Activated T-helper 2 cell treated with anti-CD3 and anti-CD28 coated beads, Interferon-gamma antibody, Interleukin-2, Interleukin-4, amounts not matched to agents 10 μg/mL and 5 μg/mL and 100 μg/mL, durations not matched to agents 14 hours and 24 hours and 36 hours (primary cell): ENCODE measurements at regions not wholly inside any gene's neighbourhood (a gene's known extent, or its start where the extent isn't known, plus 50 kb on each side); places are given as distances from the start of the nearest gene placed in this dataset.
"Not testable (repeated sequence)": the region's sequence is repeated elsewhere in the genome, so short reads cannot be mapped to it uniquely, and the experiment has no call there.

ENCODE experiments used
- DNase-seq: peaks from one replicate; pipeline ENCODE4 v3.0.0; 2021; ENCODE audit warnings: low spot score
- H3K27ac Mint-ChIP-seq: one replicate; pipeline ENCODE4 v1.8.0; 2021; ENCODE audit warnings: mixed read lengths
- H3K27me3 Mint-ChIP-seq: one replicate; pipeline ENCODE4 v1.8.0; 2021; ENCODE audit warnings: low read depth, mixed read lengths
- H3K36me3 Mint-ChIP-seq: one replicate; pipeline ENCODE4 v1.8.0; 2021; ENCODE audit warnings: low read depth, mixed read lengths
- H3K4me1 Mint-ChIP-seq: one replicate; pipeline ENCODE4 v1.8.0; 2021; ENCODE audit warnings: low read depth, mixed read lengths
- H3K4me3 Mint-ChIP-seq: one replicate; pipeline ENCODE4 v1.8.0; 2021; ENCODE audit warnings: low read depth, mild to moderate bottlenecking, moderate library complexity, mixed read lengths
- H3K9me3 Mint-ChIP-seq: one replicate; pipeline ENCODE4 v1.8.0; 2021; ENCODE audit warnings: mixed read lengths
- intact Hi-C: fragments of 100-400 bp; cut with micrococcal nuclease; formaldehyde crosslinking; loops from one replicate; pipeline ENCODE4 v1.15.1; 2023

- Mint-ChIP-seq H3K4me1 (no peaks in the 10 kb centered on the region), H3K9me3 (peaks cover 14% of the 10 kb centered on the region), H3K36me3 (no peaks in the 10 kb centered on the region), H3K4me3 (no peak overlapping the region), H3K27me3 (no peaks in the 10 kb centered on the region), H3K27ac (no peak overlapping the region)
- intact Hi-C loops: no loop called here
- DNase-seq: no peak
These were observed 88.4 kb upstream of the SPIN4 start for GRCh38 chrX:63439580-63439979.

- intact Hi-C loops: no loop called here
These were observed 85.7 kb upstream of the SPIN4 start for GRCh38 chrX:63436865-63437264.

DNA sequence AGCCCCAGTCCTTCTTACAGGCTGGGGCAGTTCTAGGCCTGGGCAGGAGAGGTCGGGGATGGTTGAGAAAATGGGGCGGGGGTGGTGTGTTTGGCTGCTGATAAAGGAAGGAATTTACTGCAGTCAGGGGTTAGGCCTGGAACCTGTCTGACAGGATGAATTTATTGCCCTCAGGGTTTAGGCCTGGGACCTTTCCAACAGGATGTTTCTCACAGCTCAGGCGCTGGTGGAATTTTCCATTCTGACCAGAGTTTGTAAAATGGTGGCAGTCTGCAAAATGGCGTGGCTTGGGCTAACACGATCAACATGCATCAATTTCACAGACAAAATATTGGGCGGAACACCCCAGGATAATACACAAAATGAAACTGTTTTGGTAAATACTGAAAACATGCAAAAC, 83.5 kb upstream of the SPIN4 start:
- H3K4me3 Mint-ChIP-seq: no peak overlapping the region
- no peak for DNase-seq
- intact Hi-C loops: no loop called here
- no peaks in the 10 kb centered on the region for H3K4me1 Mint-ChIP-seq
- peaks cover 18% of the 10 kb centered on the region for H3K9me3 Mint-ChIP-seq
- no peak overlapping the region for H3K27ac Mint-ChIP-seq
- no peaks in the 10 kb centered on the region for H3K36me3 Mint-ChIP-seq
- no peaks in the 10 kb centered on the region for H3K27me3 Mint-ChIP-seq

More at GRCh38 chrX:63436865-63437264, 85.7 kb upstream of the SPIN4 start:
- no peak overlapping the region for H3K27ac Mint-ChIP-seq
- no peak overlapping the region for H3K4me3 Mint-ChIP-seq
- no peaks in the 10 kb centered on the region for H3K4me1 Mint-ChIP-seq
- H3K36me3 Mint-ChIP-seq: no peaks in the 10 kb centered on the region
- H3K9me3 Mint-ChIP-seq: peaks cover 23% of the 10 kb centered on the region
- DNase-seq: no peak
- H3K27me3 Mint-ChIP-seq: no peaks in the 10 kb centered on the region

DNA sequence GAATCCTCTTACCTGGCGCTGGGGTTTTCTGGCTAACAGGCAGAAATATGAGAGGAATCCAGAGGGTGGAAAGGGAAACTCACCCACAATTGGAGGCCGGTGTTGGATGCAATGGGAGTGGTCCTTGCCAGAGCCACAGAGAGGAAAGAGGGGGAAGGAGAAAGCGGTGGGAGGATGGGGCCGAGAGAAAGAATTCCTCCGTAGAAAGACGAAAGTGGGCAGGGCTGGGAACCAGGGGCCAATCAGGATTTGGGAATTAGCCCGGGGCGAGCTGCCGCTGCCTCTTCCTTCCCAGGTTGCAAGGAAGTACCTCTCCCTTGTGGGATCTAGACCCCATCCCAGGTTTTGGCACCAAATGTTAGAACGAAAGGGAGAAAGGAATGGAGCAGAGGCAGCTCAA, 83.1 kb upstream of the SPIN4 start:
- H3K27ac Mint-ChIP-seq: no peak overlapping the region
- intact Hi-C loops: no loop called here
- no peak overlapping the region for H3K4me3 Mint-ChIP-seq
- peaks cover 18% of the 10 kb centered on the region for H3K9me3 Mint-ChIP-seq
- H3K27me3 Mint-ChIP-seq: no peaks in the 10 kb centered on the region
- no peak for DNase-seq
- no peaks in the 10 kb centered on the region for H3K4me1 Mint-ChIP-seq
- H3K36me3 Mint-ChIP-seq: no peaks in the 10 kb centered on the region

DNA sequence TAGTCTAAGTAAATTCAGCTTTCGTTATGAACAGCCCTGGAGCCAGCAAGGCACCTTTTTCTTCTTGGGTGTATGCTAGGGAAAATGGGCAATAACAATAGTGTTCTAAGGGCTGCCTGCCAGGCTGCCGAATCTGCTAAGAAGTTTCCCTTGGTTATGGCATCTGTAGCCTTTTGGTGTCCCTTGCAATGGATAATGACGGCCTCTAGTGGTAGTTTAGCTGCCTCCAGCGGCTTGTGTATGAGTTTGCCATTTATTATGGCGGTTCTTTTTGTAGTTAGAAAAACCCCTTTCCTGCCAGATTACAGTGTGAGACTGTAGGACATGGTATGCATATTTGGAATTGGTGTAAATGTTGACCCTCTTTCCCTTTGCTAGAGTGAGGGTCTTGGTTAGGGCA, 78.9 kb upstream of the SPIN4 start:
- Mint-ChIP-seq H3K4me1 (no peaks in the 10 kb centered on the region), H3K4me3 (no peak overlapping the region), H3K27me3 (no peaks in the 10 kb centered on the region), H3K27ac (no peak overlapping the region), H3K36me3 (no peaks in the 10 kb centered on the region), H3K9me3 (peaks cover 13% of the 10 kb centered on the region)
- no peak for DNase-seq
- intact Hi-C loops: no loop called here

- Mint-ChIP-seq H3K4me3 (no peak overlapping the region), H3K27me3 (no peaks in the 10 kb centered on the region), H3K9me3 (peaks cover 8% of the 10 kb centered on the region), H3K36me3 (no peaks in the 10 kb centered on the region), H3K4me1 (no peaks in the 10 kb centered on the region), H3K27ac (no peak overlapping the region)
- DNase-seq: no peak
- intact Hi-C loops: no loop called here
These were observed 77.2 kb upstream of the SPIN4 start for GRCh38 chrX:63428348-63428747.

- Mint-ChIP-seq H3K36me3 (no peaks in the 10 kb centered on the region), H3K9me3 (no peaks in the 10 kb centered on the region), H3K27ac (no peak overlapping the region), H3K4me1 (no peaks in the 10 kb centered on the region), H3K27me3 (no peaks in the 10 kb centered on the region), H3K4me3 (no peak overlapping the region)
- no peak for DNase-seq
- intact Hi-C loops: no loop called here
These were observed 75.4 kb upstream of the SPIN4 start for GRCh38 chrX:63426519-63426918.

DNA sequence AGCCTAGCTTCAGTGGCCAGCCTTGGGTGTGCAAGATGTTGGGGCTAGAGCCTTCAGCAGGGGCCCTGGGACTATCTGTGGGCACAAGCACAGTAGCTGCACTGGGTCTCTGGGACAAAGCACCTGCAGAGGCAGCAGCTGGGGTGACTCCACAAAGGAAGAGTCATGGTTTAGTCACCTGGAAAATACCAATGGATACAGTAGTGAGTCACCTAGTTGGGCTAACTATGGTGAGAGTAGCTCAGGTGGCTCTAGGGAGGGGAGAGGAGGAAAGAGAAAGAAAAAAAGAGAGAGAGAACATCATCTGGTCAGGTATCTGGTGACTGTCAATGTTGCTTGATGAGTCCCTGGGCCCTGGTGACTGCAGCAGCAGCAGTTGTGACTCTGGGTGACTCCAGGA, 72.9 kb upstream of the SPIN4 start:
- H3K4me1 Mint-ChIP-seq: no peaks in the 10 kb centered on the region
- intact Hi-C loops: no loop called here
- no peaks in the 10 kb centered on the region for H3K36me3 Mint-ChIP-seq
- H3K9me3 Mint-ChIP-seq: peaks cover 3% of the 10 kb centered on the region
- no peak overlapping the region for H3K4me3 Mint-ChIP-seq
- DNase-seq: no peak
- H3K27me3 Mint-ChIP-seq: no peaks in the 10 kb centered on the region
- no peak overlapping the region for H3K27ac Mint-ChIP-seq

DNA sequence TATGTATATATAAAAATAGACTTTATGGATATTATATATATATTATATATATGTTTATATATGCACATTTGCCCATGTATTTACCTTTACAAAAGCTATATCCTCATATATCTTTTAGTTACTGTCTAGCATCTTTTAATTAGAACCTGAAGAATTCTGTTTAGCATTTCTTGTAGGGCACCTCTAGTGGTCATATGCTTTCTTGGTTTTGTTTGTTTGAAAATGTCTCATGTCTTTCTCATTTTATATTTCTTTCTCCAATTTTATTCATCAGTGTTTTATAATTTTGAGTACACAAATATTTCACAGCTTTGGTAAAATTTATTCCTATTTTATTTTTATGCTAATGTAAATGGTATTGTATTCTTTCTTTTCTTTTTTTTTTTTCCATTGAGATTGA, 70.3 kb upstream of the SPIN4 start:
- no peaks in the 10 kb centered on the region for H3K36me3 Mint-ChIP-seq
- H3K4me1 Mint-ChIP-seq: no peaks in the 10 kb centered on the region
- H3K4me3 Mint-ChIP-seq: no peak overlapping the region
- no peaks in the 10 kb centered on the region for H3K27me3 Mint-ChIP-seq
- H3K9me3 Mint-ChIP-seq: peaks cover 13% of the 10 kb centered on the region
- intact Hi-C loops: no loop called here
- DNase-seq: no peak
- H3K27ac Mint-ChIP-seq: no peak overlapping the region

GRCh38 chrX:63418211-63418610, 67.1 kb upstream of the SPIN4 start:
- Mint-ChIP-seq H3K4me3 (no peak overlapping the region), H3K27ac (no peak overlapping the region), H3K36me3 (no peaks in the 10 kb centered on the region), H3K27me3 (no peaks in the 10 kb centered on the region), H3K4me1 (no peaks in the 10 kb centered on the region), H3K9me3 (peaks cover 13% of the 10 kb centered on the region)
- DNase-seq: no peak
- intact Hi-C loops: no loop called here

DNA sequence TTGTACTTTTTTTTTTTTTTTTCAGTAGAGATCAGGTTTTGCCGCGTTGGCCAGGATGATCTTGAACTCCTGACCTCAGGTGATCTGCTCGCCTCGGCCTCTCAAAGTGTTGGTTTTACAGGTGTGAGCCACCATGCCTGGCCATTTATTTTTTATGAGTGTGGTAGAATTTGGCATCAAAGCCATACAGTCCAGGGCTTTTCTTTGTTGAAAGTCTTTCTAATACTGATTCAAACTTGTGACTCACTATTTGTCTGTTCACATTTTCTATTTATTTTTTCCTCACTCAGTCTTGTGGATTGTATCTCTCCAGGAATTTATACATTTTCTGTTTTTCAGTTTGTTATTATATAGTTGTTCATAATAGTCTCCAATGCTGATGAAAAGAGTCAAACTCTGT, 66.5 kb upstream of the SPIN4 start:
- no peaks in the 10 kb centered on the region for H3K36me3 Mint-ChIP-seq
- no peak overlapping the region for H3K4me3 Mint-ChIP-seq
- intact Hi-C loops: no loop called here
- no peak for DNase-seq
- H3K27ac Mint-ChIP-seq: no peak overlapping the region
- H3K27me3 Mint-ChIP-seq: no peaks in the 10 kb centered on the region
- H3K4me1 Mint-ChIP-seq: no peaks in the 10 kb centered on the region
- H3K9me3 Mint-ChIP-seq: peaks cover 13% of the 10 kb centered on the region

- DNase-seq, intact Hi-C loops, H3K27ac Mint-ChIP-seq, H3K4me3 Mint-ChIP-seq, H3K27me3 Mint-ChIP-seq, H3K4me1 Mint-ChIP-seq, H3K36me3 Mint-ChIP-seq, H3K9me3 Mint-ChIP-seq: not testable (repeated sequence)
These were observed 58.8 kb upstream of the SPIN4 start for GRCh38 chrX:63409934-63410333.

DNA sequence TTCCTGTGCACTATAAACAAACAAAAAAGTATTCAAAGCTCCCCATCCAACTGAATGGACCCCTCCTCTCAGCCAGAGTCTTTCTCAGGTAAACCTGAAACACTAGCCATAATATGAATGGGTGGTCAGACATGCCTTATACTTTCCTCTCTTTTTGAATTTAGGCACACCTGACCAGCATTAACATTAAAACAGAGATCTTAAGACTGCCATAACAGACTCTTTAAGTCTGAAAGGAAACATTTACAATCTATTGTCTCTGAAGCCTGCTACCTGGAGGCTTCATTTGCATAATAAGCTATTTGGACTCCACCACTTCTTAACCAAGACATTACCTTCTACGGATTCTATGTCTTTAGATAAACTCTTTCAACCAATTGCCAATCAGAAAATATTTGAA, 56.9 kb upstream of the SPIN4 start:
- intact Hi-C loops: no loop called here
- no peaks in the 10 kb centered on the region for H3K9me3 Mint-ChIP-seq
- no peaks in the 10 kb centered on the region for H3K27me3 Mint-ChIP-seq
- no peak overlapping the region for H3K27ac Mint-ChIP-seq
- no peaks in the 10 kb centered on the region for H3K4me1 Mint-ChIP-seq
- no peaks in the 10 kb centered on the region for H3K36me3 Mint-ChIP-seq
- no peak overlapping the region for H3K4me3 Mint-ChIP-seq
- no peak for DNase-seq

DNA sequence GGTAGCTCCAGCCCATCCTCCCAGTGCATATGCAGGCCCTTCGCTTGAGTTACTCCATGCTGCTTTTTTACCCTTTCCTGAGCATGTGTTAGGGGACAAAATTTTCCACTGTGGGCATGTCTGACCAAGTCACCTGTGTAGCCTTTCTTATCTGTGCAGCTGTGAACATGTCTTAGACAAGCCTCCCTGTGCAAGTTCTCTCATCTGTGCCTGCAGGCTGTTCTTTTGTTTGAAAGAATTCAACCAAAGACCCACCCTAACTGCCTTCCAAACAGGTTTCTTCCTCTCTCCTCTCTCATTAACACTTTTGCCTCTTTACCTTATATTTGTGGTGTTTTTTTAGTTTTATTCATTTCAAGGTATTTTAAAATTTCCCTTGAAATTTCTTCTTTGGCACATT, 53.2 kb upstream of the SPIN4 start:
- Mint-ChIP-seq H3K4me3 (no peak overlapping the region), H3K9me3 (no peaks in the 10 kb centered on the region), H3K27me3 (no peaks in the 10 kb centered on the region), H3K36me3 (no peaks in the 10 kb centered on the region), H3K4me1 (no peaks in the 10 kb centered on the region), H3K27ac (no peak overlapping the region)
- no peak for DNase-seq
- intact Hi-C loops: no loop called here
